ENCODE measurements at regions not wholly inside any gene's neighbourhood (a gene's known extent, or its start where the extent isn't known, plus 50 kb on each side); places are given as distances from the start of the nearest gene placed in this dataset.
A peak's percentile ranks its signal among the peaks of the same experiment; 100 is the strongest.

GRCh38 chr15:79219393-79220056 is 63.0 kb upstream of the ANKRD34C start (continued):
- TF ChIP-seq, protein P1, sequence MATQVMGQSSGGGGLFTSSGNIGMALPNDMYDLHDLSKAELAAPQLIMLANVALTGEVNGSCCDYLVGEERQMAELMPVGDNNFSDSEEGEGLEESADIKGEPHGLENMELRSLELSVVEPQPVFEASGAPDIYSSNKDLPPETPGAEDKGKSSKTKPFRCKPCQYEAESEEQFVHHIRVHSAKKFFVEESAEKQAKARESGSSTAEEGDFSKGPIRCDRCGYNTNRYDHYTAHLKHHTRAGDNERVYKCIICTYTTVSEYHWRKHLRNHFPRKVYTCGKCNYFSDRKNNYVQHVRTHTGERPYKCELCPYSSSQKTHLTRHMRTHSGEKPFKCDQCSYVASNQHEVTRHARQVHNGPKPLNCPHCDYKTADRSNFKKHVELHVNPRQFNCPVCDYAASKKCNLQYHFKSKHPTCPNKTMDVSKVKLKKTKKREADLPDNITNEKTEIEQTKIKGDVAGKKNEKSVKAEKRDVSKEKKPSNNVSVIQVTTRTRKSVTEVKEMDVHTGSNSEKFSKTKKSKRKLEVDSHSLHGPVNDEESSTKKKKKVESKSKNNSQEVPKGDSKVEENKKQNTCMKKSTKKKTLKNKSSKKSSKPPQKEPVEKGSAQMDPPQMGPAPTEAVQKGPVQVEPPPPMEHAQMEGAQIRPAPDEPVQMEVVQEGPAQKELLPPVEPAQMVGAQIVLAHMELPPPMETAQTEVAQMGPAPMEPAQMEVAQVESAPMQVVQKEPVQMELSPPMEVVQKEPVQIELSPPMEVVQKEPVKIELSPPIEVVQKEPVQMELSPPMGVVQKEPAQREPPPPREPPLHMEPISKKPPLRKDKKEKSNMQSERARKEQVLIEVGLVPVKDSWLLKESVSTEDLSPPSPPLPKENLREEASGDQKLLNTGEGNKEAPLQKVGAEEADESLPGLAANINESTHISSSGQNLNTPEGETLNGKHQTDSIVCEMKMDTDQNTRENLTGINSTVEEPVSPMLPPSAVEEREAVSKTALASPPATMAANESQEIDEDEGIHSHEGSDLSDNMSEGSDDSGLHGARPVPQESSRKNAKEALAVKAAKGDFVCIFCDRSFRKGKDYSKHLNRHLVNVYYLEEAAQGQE (IDR thresholded peaks at IDR 0.05; ENCODE audit: low read depth, low read length) = no peak

GRCh38 chr15:79218588-79219200 is 63.8 kb upstream of the ANKRD34C start:
- Histone ChIP-seq H3K27me3 (ENCODE audit: insufficient read depth) (no peaks in the 10 kb centered on the region; the same call in 1 of the 2 replicates), H3K4me3 (ENCODE audit: low read depth in 2 of 2, low read length in 1 of 2) (no peak overlapping the region), H3K27ac (ENCODE audit: low read depth in 2 of 2, low read length in 1 of 2) (no peak overlapping the region), H3K4me2 (no peak overlapping the region), H3K79me2 (ENCODE audit: insufficient read depth) (no peaks in the 10 kb centered on the region), H3K9me3 (no peaks in the 10 kb centered on the region), H3K9me2 (no peaks in the 10 kb centered on the region), H3K36me3 (replicated peaks in 1 of 2; ENCODE audit: control insufficient read depth in 1 of 2, insufficient read depth in 2 of 2, low read length in 1 of 2) (no peaks in the 10 kb centered on the region), H3K4me1 (ENCODE audit: control insufficient read depth in 1 of 2, insufficient read depth in 2 of 2, low read depth in 1 of 2, low read length in 1 of 2) (no peaks in the 10 kb centered on the region; a peak in 1 of 4 replicates), H4K20me1 (ENCODE audit: insufficient read depth) (no peaks in the 10 kb centered on the region), H2AFZ (ENCODE audit: low read depth) (no peak overlapping the region), H3K9ac (no peak overlapping the region), H3F3A (replicated peaks; ENCODE audit: insufficient read depth) (no peaks in the 10 kb centered on the region)
- peak; percentile 38 for DNase-seq
- ChIA-PET POLR2A (no interaction called here), CTCF (interaction anchor here (0.6 to 2.3 kb wide), 11 partner anchors 9 to 345 kb away, joined by 3 to 8 read pairs (median 5); no protein-coding TSS in a partner anchor)
- TF ChIP-seq, protein P2, sequence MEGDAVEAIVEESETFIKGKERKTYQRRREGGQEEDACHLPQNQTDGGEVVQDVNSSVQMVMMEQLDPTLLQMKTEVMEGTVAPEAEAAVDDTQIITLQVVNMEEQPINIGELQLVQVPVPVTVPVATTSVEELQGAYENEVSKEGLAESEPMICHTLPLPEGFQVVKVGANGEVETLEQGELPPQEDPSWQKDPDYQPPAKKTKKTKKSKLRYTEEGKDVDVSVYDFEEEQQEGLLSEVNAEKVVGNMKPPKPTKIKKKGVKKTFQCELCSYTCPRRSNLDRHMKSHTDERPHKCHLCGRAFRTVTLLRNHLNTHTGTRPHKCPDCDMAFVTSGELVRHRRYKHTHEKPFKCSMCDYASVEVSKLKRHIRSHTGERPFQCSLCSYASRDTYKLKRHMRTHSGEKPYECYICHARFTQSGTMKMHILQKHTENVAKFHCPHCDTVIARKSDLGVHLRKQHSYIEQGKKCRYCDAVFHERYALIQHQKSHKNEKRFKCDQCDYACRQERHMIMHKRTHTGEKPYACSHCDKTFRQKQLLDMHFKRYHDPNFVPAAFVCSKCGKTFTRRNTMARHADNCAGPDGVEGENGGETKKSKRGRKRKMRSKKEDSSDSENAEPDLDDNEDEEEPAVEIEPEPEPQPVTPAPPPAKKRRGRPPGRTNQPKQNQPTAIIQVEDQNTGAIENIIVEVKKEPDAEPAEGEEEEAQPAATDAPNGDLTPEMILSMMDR (IDR thresholded peaks at IDR 0.05) = peak; percentile 49
- peak; percentile 34; the same call in 1 of the 2 replicates for TF ChIP-seq RAD21 (IDR thresholded peaks at IDR 0.05; ENCODE audit: low read length)
- TF ChIP-seq GATA2 (CRISPR knock-in tag; IDR thresholded peaks at IDR 0.05) = no peak
- WGBS (ENCODE audit: low lambda C conversion rate) = 8% methylated on average over 5 of the region's 5 CpGs

- no peak overlapping the region for H3K9ac ChIP-seq
- no peak overlapping the region for H3K4me3 ChIP-seq (ENCODE audit: low read depth in 2 of 2, low read length in 1 of 2)
- H3F3A ChIP-seq (replicated peaks; ENCODE audit: insufficient read depth) = no peaks in the 10 kb centered on the region
- no peak overlapping the region for H3K27ac ChIP-seq (ENCODE audit: low read depth in 2 of 2, low read length in 1 of 2)
- H3K4me2 ChIP-seq = no peak overlapping the region
- no peak overlapping the region for H2AFZ ChIP-seq (ENCODE audit: low read depth)
- WGBS (ENCODE audit: low lambda C conversion rate) = 22% methylated on average over 3 of the region's 3 CpGs
- ChIA-PET CTCF (interaction anchor here (1.1 to 6.1 kb wide), 2 partner anchors 29 to 126 kb away, joined by 3 to 25 read pairs; no protein-coding TSS in a partner anchor), POLR2A (no interaction called here)
- peaks cover 0 to 3% of the 10 kb centered on the region in 2 experiments; a peak in 1 of 4 replicates for H3K4me1 ChIP-seq (ENCODE audit: control insufficient read depth in 1 of 2, insufficient read depth in 2 of 2, low read depth in 1 of 2, low read length in 1 of 2)
- H3K27me3 ChIP-seq (ENCODE audit: insufficient read depth) = no peaks in the 10 kb centered on the region
- TF ChIP-seq, protein P3, sequence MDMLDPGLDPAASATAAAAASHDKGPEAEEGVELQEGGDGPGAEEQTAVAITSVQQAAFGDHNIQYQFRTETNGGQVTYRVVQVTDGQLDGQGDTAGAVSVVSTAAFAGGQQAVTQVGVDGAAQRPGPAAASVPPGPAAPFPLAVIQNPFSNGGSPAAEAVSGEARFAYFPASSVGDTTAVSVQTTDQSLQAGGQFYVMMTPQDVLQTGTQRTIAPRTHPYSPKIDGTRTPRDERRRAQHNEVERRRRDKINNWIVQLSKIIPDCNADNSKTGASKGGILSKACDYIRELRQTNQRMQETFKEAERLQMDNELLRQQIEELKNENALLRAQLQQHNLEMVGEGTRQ (IDR thresholded peaks at IDR 0.05; ENCODE audit: borderline replicate concordance, low read depth, low read length) = no peak
- TF ChIP-seq RCOR1 (IDR thresholded peaks at IDR 0.05; ENCODE audit: low read length) = no peak
- no peak for TF ChIP-seq TEAD4 (IDR thresholded peaks at IDR 0.05; ENCODE audit: borderline replicate concordance, insufficient read depth)
- TF ChIP-seq FOSL2 (IDR thresholded peaks at IDR 0.05; ENCODE audit: borderline replicate concordance, low read depth) = no peak
- no peak for TF ChIP-seq MEF2A (IDR thresholded peaks at IDR 0.05; ENCODE audit: borderline replicate concordance, low read depth)
- no peak for TF ChIP-seq SMC3 (IDR thresholded peaks at IDR 0.05; ENCODE audit: low read depth, low read length)
- no peak for TF ChIP-seq EZH2phosphoT487 (IDR thresholded peaks at IDR 0.05; ENCODE audit: borderline replicate concordance, low read depth)
- TF ChIP-seq, protein P4, sequence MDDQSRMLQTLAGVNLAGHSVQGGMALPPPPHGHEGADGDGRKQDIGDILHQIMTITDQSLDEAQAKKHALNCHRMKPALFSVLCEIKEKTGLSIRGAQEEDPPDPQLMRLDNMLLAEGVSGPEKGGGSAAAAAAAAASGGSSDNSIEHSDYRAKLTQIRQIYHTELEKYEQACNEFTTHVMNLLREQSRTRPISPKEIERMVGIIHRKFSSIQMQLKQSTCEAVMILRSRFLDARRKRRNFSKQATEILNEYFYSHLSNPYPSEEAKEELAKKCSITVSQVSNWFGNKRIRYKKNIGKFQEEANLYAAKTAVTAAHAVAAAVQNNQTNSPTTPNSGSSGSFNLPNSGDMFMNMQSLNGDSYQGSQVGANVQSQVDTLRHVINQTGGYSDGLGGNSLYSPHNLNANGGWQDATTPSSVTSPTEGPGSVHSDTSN (IDR thresholded peaks at IDR 0.05) = no peak
- DNase-seq = no peak
- H3K9me3 ChIP-seq = no peaks in the 10 kb centered on the region
- no peaks in the 10 kb centered on the region for H3K9me2 ChIP-seq
- H3K36me3 ChIP-seq (replicated peaks in 1 of 2; ENCODE audit: control insufficient read depth in 1 of 2, insufficient read depth in 2 of 2, low read length in 1 of 2) = no peaks in the 10 kb centered on the region
- no peaks in the 10 kb centered on the region for H3K79me2 ChIP-seq (ENCODE audit: insufficient read depth)
- H4K20me1 ChIP-seq (ENCODE audit: insufficient read depth) = no peaks in the 10 kb centered on the region
Observed at GRCh38 chr15:79213650-79214049, 68.9 kb upstream of the ANKRD34C start.
